HepG2 (cell line): ENCODE measurements at regions not wholly inside any gene's neighbourhood (a gene's known extent, or its start where the extent isn't known, plus 50 kb on each side); places are given as distances from the start of the nearest gene placed in this dataset.

Experiments
- ATAC-seq: fragments of 200-7000 bp; cut with Tn5 transposase; 3 replicates; pipeline ENCODE4 v1.9.1; 2020; ENCODE audit warnings: mild to moderate bottlenecking, moderate library complexity
- BruUV-seq: library from RNA; stranded (reverse); fragments of 400-500 nt; replicated peaks from 2 replicates; lab custom pipeline; 2021; lab: Mats Ljungman, UMichigan
- CTCF ChIA-PET: fragments of 300-600 bp; formaldehyde crosslinking; extraction: SDS; loops from one replicate; lab custom pipeline; 2021; ENCODE audit warnings: low total read pairs, inconsistent platforms, low intra/inter-chr PET ratio; lab: Yijun Ruan, JAX
- POLR2A ChIA-PET: fragments of 350-600 bp; sonication (Branson Sonifier 250); formaldehyde crosslinking; loops from one replicate; lab custom pipeline; 2020; ENCODE audit warnings: antibody characterized with exemption, inconsistent platforms; lab: Yijun Ruan, JAX
- DNase-seq: peaks from one replicate; pipeline ENCODE4 v3.0.0-alpha.2; 2015; ENCODE audit warnings: low spot score
- FAIRE-seq: peaks from 3 replicates; lab custom pipeline; 2011; peaks lifted over from hg19 to GRCh38; lab: Jason Lieb, UNC
- H2AFZ ChIP-seq: one replicate; pipeline ENCODE4 v1.6.1; 2011; ENCODE audit warnings: low read length, inconsistent platforms
- H3K27ac ChIP-seq: fragments of 300-600 bp; 3 replicates; pipeline ENCODE4 v1.8.0; 2011; ENCODE audit warnings: mixed run types, mild to moderate bottlenecking, mixed read lengths, low read length, inconsistent platforms; ENCODE audit not compliant: insufficient read depth; ENCODE audit errors: extremely low read length
- H3K27me3 ChIP-seq, 2 experiments: fragments of 200-600 bp in 1 of 2; 2 replicates in 1 of 2; 3 replicates in 1 of 2; pipeline versions ENCODE4 v1.6.0 to v1.8.0; 2011; ENCODE audit warnings: low read length in 2 of 2, mild to moderate bottlenecking in 2 of 2, moderate library complexity in 2 of 2, inconsistent platforms in 1 of 2; ENCODE audit not compliant: insufficient read depth in 2 of 2, control insufficient read depth in 1 of 2
- H3K36me3 ChIP-seq, 2 experiments: fragments of 200-600 bp in 1 of 2; replicated peaks in 1 of 2; 2 replicates in 1 of 2; 3 replicates in 1 of 2; pipeline versions ENCODE4 v1.5.1 to v1.8.0; 2011; ENCODE audit warnings: low read length in 2 of 2, inconsistent platforms in 1 of 2; ENCODE audit not compliant: insufficient read depth in 2 of 2, control insufficient read depth in 1 of 2
- H3K4me1 ChIP-seq: 2 replicates; pipeline ENCODE4 v1.5.1; 2012; ENCODE audit warnings: low read length, inconsistent platforms; ENCODE audit not compliant: insufficient read depth
- H3K4me2 ChIP-seq: 2 replicates; pipeline ENCODE4 v1.6.0; 2011; ENCODE audit warnings: low read depth, low read length, inconsistent platforms
- H3K4me3 ChIP-seq, 3 experiments: fragments of 200-600 bp in 1 of 3; sonication (generic), shearing (Covaris generic) in 1 of 3; replicated peaks in 1 of 3; 2 replicates each; pipeline ENCODE4 v1.5.1; 2011 to 2016; ENCODE audit warnings: low read length in 3 of 3, inconsistent platforms in 2 of 3, low read depth in 2 of 3, mild to moderate bottlenecking in 2 of 3, control low read depth in 1 of 3, mixed read lengths in 1 of 3; ENCODE audit not compliant: insufficient read depth in 1 of 3
- H3K79me2 ChIP-seq: one replicate; pipeline ENCODE4 v1.6.1; 2011; ENCODE audit warnings: low read length, inconsistent platforms; ENCODE audit not compliant: insufficient read depth
- H3K9ac ChIP-seq: 2 replicates; pipeline ENCODE4 v1.6.0; 2011; ENCODE audit warnings: mild to moderate bottlenecking, low read depth, low read length, inconsistent platforms; ENCODE audit not compliant: insufficient read depth
- H3K9me3 ChIP-seq: 2 replicates; pipeline ENCODE4 v1.5.1; 2012; ENCODE audit warnings: mild to moderate bottlenecking, low read length
- H4K20me1 ChIP-seq: 2 replicates; pipeline ENCODE4 v1.6.0; 2011; ENCODE audit warnings: inconsistent platforms, mild to moderate bottlenecking, low read length, moderate library complexity; ENCODE audit not compliant: insufficient read depth
- DR1 ChIP-seq: sonication (generic); formaldehyde crosslinking; IDR thresholded peaks from 2 replicates; pipeline ENCODE4 v1.8.0; 2021; ENCODE audit warnings: mild to moderate bottlenecking, missing genetic modification reagents, inconsistent platforms
- GFI1 ChIP-seq: sonication (generic); formaldehyde crosslinking; IDR thresholded peaks from 2 replicates; pipeline ENCODE4 v1.5.0; 2020; ENCODE audit warnings: missing genetic modification reagents, mild to moderate bottlenecking, borderline replicate concordance
- HDAC2 ChIP-seq: sonication (generic); formaldehyde crosslinking; IDR thresholded peaks from 2 replicates; pipeline ENCODE4 v1.4.0; 2020; ENCODE audit warnings: missing genetic modification reagents
- HOXA5 ChIP-seq: sonication (generic); formaldehyde crosslinking; IDR thresholded peaks from 2 replicates; pipeline ENCODE4 v1.4.0; 2020; ENCODE audit warnings: missing genetic modification reagents
- MAFG ChIP-seq: sonication (generic); formaldehyde crosslinking; IDR thresholded peaks from 2 replicates; pipeline ENCODE4 v1.5.1; 2020; ENCODE audit warnings: mild to moderate bottlenecking, missing genetic modification reagents
- MAFK ChIP-seq, 2 experiments: IDR thresholded peaks in 1 of 2; conservative IDR thresholded peaks in 1 of 2; 2 replicates each; pipeline ENCODE4 v1.6.1; 2011; ENCODE audit warnings: improper control_type of control experiment in 2 of 2, low read length in 2 of 2
- MXI1 ChIP-seq: IDR thresholded peaks from 3 replicates; pipeline ENCODE4 v1.6.1; 2012; ENCODE audit warnings: low read depth, low read length, inconsistent platforms, borderline replicate concordance
- POGK ChIP-seq: sonication (generic); formaldehyde crosslinking; conservative IDR thresholded peaks from 2 replicates; pipeline ENCODE4 v1.8.0; 2022; ENCODE audit warnings: mild to moderate bottlenecking, moderate library complexity, missing genetic modification reagents
- ZFAT ChIP-seq: sonication (generic); formaldehyde crosslinking; conservative IDR thresholded peaks from 2 replicates; pipeline ENCODE4 v1.8.1; 2023; ENCODE audit warnings: missing genetic modification reagents, inconsistent platforms
- ZNF225 ChIP-seq: sonication (generic); formaldehyde crosslinking; IDR thresholded peaks from 2 replicates; pipeline ENCODE4 v1.4.0; 2020; ENCODE audit warnings: mild to moderate bottlenecking, missing genetic modification reagents
- ZNF589 ChIP-seq: sonication (generic); formaldehyde crosslinking; conservative IDR thresholded peaks from 2 replicates; pipeline ENCODE4 v1.8.0; 2022; ENCODE audit warnings: mild to moderate bottlenecking, moderate library complexity, missing genetic modification reagents
- ZNF75D ChIP-seq: sonication (generic); formaldehyde crosslinking; IDR thresholded peaks from 2 replicates; pipeline ENCODE4 v1.8.1; 2023; ENCODE audit warnings: missing genetic modification reagents, mild to moderate bottlenecking, borderline replicate concordance
- ZSCAN9 ChIP-seq: IDR thresholded peaks from 2 replicates; pipeline ENCODE4 v1.6.1; 2016; ENCODE audit warnings: borderline replicate concordance
- in situ Hi-C: cut with HindIII; loops from 2 replicates; pipeline ENCODE4 v1.10.0; 2017; ENCODE audit warnings: low pct_unique_long_range_greater_than_20kb; ENCODE audit not compliant: extremely low pct_ligation_motif_present
- intact Hi-C: fragments of 100-400 bp; cut with micrococcal nuclease; formaldehyde crosslinking; loops from one replicate; pipeline ENCODE4 v1.10.0; 2022; ENCODE audit not compliant: unreplicated experiment
- TF ChIP-seq, protein P1 (sequence below): sonication (generic); formaldehyde crosslinking; IDR thresholded peaks from 2 replicates; pipeline ENCODE4 v1.4.0; 2020; ENCODE audit warnings: mild to moderate bottlenecking, low read depth, missing genetic modification reagents
- TF ChIP-seq, protein P2 (sequence below): sonication (generic); formaldehyde crosslinking; IDR thresholded peaks from 2 replicates; pipeline ENCODE4 v1.5.1; 2020; ENCODE audit warnings: missing genetic modification reagents, mild to moderate bottlenecking, borderline replicate concordance

- DNase-seq (no peak), ATAC-seq (no peak), FAIRE-seq (no peak)
- POLR2A ChIA-PET, result no interaction called here
- no peak overlapping the region for H3K4me3 ChIP-seq
- intact Hi-C loops, result no loop called here
- in situ Hi-C loops, result no loop called here
- H3K4me2 ChIP-seq, result no peak overlapping the region
- TF ChIP-seq MAFK (conservative IDR thresholded peaks at IDR 0.05 in 1 of 2, IDR thresholded peaks at IDR 0.05 in 1 of 2; ENCODE audit: low read length in 2 of 2) (no peak), ZNF75D (no peak), DR1 (CRISPR knock-in tag) (no peak), ZNF225 (no peak), POGK (CRISPR knock-in tag) (no peak), HDAC2 (no peak), ZNF589 (CRISPR knock-in tag) (no peak), ZSCAN9 (no peak), HOXA5 (CRISPR knock-in tag) (no peak), GFI1 (CRISPR knock-in tag) (no peak), MXI1 (no peak), ZFAT (CRISPR knock-in tag) (no peak), MAFG (CRISPR knock-in tag) (no peak)
- TF ChIP-seq, protein P1, sequence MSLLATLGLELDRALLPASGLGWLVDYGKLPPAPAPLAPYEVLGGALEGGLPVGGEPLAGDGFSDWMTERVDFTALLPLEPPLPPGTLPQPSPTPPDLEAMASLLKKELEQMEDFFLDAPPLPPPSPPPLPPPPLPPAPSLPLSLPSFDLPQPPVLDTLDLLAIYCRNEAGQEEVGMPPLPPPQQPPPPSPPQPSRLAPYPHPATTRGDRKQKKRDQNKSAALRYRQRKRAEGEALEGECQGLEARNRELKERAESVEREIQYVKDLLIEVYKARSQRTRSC (CRISPR knock-in tag), result no peak
- TF ChIP-seq, protein P2, sequence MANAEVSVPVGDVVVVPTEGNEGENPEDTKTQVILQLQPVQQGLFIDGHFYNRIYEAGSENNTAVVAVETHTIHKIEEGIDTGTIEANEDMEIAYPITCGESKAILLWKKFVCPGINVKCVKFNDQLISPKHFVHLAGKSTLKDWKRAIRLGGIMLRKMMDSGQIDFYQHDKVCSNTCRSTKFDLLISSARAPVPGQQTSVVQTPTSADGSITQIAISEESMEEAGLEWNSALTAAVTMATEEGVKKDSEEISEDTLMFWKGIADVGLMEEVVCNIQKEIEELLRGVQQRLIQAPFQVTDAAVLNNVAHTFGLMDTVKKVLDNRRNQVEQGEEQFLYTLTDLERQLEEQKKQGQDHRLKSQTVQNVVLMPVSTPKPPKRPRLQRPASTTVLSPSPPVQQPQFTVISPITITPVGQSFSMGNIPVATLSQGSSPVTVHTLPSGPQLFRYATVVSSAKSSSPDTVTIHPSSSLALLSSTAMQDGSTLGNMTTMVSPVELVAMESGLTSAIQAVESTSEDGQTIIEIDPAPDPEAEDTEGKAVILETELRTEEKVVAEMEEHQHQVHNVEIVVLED (CRISPR knock-in tag), result no peak
- H3K36me3 ChIP-seq, result no peaks in the 10 kb centered on the region
- peaks cover 95% of the 10 kb centered on the region for H3K9me3 ChIP-seq
- CTCF ChIA-PET, result no interaction called here
- no peak overlapping the region for H2AFZ ChIP-seq
- H3K9ac ChIP-seq, result no peak overlapping the region
- no peaks in the 10 kb centered on the region for H4K20me1 ChIP-seq
- H3K27ac ChIP-seq, result no peak overlapping the region
- H3K27me3 ChIP-seq, result no peaks in the 10 kb centered on the region
- BruUV-seq, result no TSS peak
- H3K4me1 ChIP-seq, result no peaks in the 10 kb centered on the region
- no peaks in the 10 kb centered on the region for H3K79me2 ChIP-seq
Measured at GRCh38 chr10:83750604-83751003, 388.7 kb upstream of the GHITM start.
